Natural killer cell (primary cell): ENCODE measurements at regions not wholly inside any gene's neighbourhood (a gene's known extent, or its start where the extent isn't known, plus 50 kb on each side); places are given as distances from the start of the nearest gene placed in this dataset.
A peak's percentile ranks its signal among the peaks of the same experiment; 100 is the strongest.
"Not testable (repeated sequence)": the region's sequence is repeated elsewhere in the genome, so short reads cannot be mapped to it uniquely, and the experiment has no call there.

Source experiments
- ATAC-seq, 3 donors: fragments of 150-1000 bp in 2 of 3; fragments of 200-7000 bp in 1 of 3; cut with Tn5 transposase; 1 replicate in 1 of 3; 2 replicates in 2 of 3; pipeline ENCODE4 v1.10.0; 2021; ENCODE audit warnings: mild to moderate bottlenecking in 2 of 3, moderate library complexity in 2 of 3
- DNase-seq, 2 donors: peaks; one replicate each; pipeline versions ENCODE4 v3.0.0 to v3.0.0-alpha.2; 2013 to 2021; ENCODE audit warnings: mixed read lengths in 1 of 2
- H3K27ac ChIP-seq: one replicate; pipeline ENCODE4 v1.5.1; 2013; ENCODE audit warnings: mild to moderate bottlenecking, low read length
- H3K27me3 ChIP-seq: one replicate; pipeline ENCODE4 v1.6.1; 2013; ENCODE audit warnings: low read length; ENCODE audit not compliant: control insufficient read depth, insufficient read depth
- H3K36me3 ChIP-seq: one replicate; pipeline ENCODE4 v1.6.1; 2013; ENCODE audit warnings: low read length; ENCODE audit not compliant: control insufficient read depth, insufficient read depth
- H3K4me1 ChIP-seq: one replicate; pipeline ENCODE4 v1.6.1; 2013; ENCODE audit warnings: low read length; ENCODE audit not compliant: control insufficient read depth, insufficient read depth
- H3K4me3 ChIP-seq: one replicate; pipeline ENCODE4 v1.5.1; 2013; ENCODE audit warnings: low read length
- H3K9me3 ChIP-seq: one replicate; pipeline ENCODE4 v1.6.1; 2013; ENCODE audit warnings: low read length; ENCODE audit not compliant: control insufficient read depth, insufficient read depth
- H3K27ac Mint-ChIP-seq, 2 donors: one replicate each; pipeline ENCODE4 v1.8.0; 2022; ENCODE audit warnings: mild to moderate bottlenecking in 2 of 2, mixed read lengths in 2 of 2, moderate library complexity in 1 of 2
- H3K27me3 Mint-ChIP-seq, 2 donors: one replicate each; pipeline ENCODE4 v1.8.0; 2022; ENCODE audit warnings: low read depth in 2 of 2, mixed read lengths in 2 of 2
- H3K36me3 Mint-ChIP-seq: one replicate; pipeline ENCODE4 v1.8.0; 2022; ENCODE audit warnings: mixed read lengths
- H3K4me1 Mint-ChIP-seq, 2 donors: one replicate each; pipeline ENCODE4 v1.8.0; 2022; ENCODE audit warnings: mixed read lengths in 2 of 2
- H3K4me3 Mint-ChIP-seq: one replicate; pipeline ENCODE4 v1.8.0; 2022; ENCODE audit warnings: mild to moderate bottlenecking, moderate library complexity, mixed read lengths
- H3K9me3 Mint-ChIP-seq, 2 donors: one replicate each; pipeline ENCODE4 v1.8.0; 2022; ENCODE audit warnings: mixed read lengths in 2 of 2
- WGBS: methylation state at CpG from one replicate; pipeline ENCODE4 v1.1.7; 2013; ENCODE audit warnings: missing lambda C conversion rate; ENCODE audit not compliant: insufficient coverage; 5-methylcytosine and 5-hydroxymethylcytosine counted together
- intact Hi-C: fragments of 100-400 bp; cut with micrococcal nuclease; formaldehyde crosslinking; loops from one replicate; pipeline ENCODE4 v1.14.2; 2022
- TF ChIP-seq, protein P1 (sequence below): fragments of 200-600 bp; IDR thresholded peaks from one replicate; pipeline ENCODE4 v1.8.0; 2022; ENCODE audit warnings: antibody characterized with exemption

DNA sequence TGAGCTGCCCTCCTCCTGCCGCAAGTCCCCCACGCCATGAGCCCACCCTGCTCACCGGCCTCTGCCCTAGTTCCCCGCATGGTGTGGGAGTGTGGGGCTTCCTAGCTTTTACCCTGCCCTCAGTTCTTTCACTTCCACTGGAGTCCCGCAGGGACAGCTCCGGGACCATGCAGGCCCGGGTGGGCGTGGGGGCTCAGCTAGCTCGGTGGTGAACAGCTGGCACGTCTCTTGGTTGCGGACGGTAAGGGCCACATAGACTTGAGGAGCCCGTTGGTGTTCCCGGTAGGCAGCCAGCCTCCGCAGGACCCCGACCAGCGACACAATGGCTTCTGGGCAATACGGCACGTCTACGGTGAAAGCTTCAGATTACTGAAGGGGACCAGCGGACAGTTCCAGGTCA is 108.9 kb upstream of the CCZ1B start:
- Histone ChIP-seq H3K4me1 (peaks cover 2% of the 10 kb centered on the region), H3K36me3 (no peaks in the 10 kb centered on the region), H3K4me3 (no peak overlapping the region), H3K27ac (no peak overlapping the region), H3K9me3 (no peaks in the 10 kb centered on the region), H3K27me3 (no peaks in the 10 kb centered on the region)
- ATAC-seq (no peak), DNase-seq (no peak)
- intact Hi-C loops, result loop anchor here (10.0 kb wide), 1 partner anchor 420 kb away; no protein-coding TSS in a partner anchor
- Mint-ChIP-seq H3K9me3 (no peaks in the 10 kb centered on the region), H3K4me3 (no peak overlapping the region), H3K4me1 (peaks cover 10 to 12% of the 10 kb centered on the region in 2 donors), H3K27me3 (peaks cover 0 to 5% of the 10 kb centered on the region in 2 donors), H3K36me3 (no peaks in the 10 kb centered on the region), H3K27ac (no peak overlapping the region)
- TF ChIP-seq, protein P1, sequence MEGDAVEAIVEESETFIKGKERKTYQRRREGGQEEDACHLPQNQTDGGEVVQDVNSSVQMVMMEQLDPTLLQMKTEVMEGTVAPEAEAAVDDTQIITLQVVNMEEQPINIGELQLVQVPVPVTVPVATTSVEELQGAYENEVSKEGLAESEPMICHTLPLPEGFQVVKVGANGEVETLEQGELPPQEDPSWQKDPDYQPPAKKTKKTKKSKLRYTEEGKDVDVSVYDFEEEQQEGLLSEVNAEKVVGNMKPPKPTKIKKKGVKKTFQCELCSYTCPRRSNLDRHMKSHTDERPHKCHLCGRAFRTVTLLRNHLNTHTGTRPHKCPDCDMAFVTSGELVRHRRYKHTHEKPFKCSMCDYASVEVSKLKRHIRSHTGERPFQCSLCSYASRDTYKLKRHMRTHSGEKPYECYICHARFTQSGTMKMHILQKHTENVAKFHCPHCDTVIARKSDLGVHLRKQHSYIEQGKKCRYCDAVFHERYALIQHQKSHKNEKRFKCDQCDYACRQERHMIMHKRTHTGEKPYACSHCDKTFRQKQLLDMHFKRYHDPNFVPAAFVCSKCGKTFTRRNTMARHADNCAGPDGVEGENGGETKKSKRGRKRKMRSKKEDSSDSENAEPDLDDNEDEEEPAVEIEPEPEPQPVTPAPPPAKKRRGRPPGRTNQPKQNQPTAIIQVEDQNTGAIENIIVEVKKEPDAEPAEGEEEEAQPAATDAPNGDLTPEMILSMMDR, result no peak
- WGBS, result 95% methylated on average over 16 of the region's 21 CpGs

DNA sequence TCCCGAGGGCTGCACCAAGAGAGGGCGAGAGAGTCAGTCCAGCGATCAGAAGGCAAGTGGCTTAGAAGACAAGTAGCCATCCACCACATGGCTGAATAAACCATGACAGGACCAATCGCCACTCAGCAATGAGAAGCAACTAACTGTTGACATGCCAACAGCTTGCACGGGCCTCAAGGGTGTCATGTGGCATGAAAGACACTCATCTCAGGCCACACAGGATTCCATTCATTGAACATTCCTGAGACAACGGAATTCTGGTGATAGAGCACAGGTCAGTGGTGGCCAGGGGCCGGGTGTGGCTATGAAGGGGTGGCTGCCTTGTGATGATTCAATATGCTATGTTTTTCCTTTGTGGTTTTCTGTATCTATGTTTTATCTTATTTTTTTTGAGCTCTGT is 110.6 kb upstream of the CCZ1B start:
- H3K4me1 ChIP-seq, H3K27ac Mint-ChIP-seq, H3K36me3 Mint-ChIP-seq, ATAC-seq, H3K36me3 ChIP-seq, H3K9me3 Mint-ChIP-seq, H3K27ac ChIP-seq, DNase-seq, H3K4me3 ChIP-seq, H3K27me3 Mint-ChIP-seq, H3K27me3 ChIP-seq, H3K4me3 Mint-ChIP-seq, H3K9me3 ChIP-seq, H3K4me1 Mint-ChIP-seq: not testable (repeated sequence)
- WGBS, result 63% methylated on average over 2 of the region's 7 CpGs
- intact Hi-C loops, result loop anchor here (10.0 kb wide), 1 partner anchor 422 kb away; no protein-coding TSS in a partner anchor

DNA sequence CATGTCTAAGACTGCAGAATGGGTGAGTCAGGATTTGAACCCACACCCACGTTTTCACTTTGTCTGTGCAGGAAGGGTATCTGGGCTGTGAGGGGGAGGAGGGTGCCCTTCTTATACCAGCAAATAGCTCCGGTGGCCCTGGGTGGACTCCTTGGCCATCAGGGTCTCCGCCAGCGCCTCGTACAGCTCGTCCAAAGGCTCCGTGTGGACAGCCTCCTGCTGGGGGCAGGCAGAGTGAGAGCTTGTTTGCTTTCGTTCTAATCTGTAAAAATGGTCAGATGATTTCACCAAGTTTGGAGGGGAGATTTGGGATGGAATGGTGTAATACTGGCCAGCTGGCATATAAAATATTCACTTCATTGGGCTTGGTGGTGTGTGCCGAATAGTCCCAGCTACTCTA is 111.7 kb upstream of the CCZ1B start:
- not testable (repeated sequence) for H3K4me3 ChIP-seq, H3K4me1 Mint-ChIP-seq, H3K27me3 Mint-ChIP-seq, H3K27ac Mint-ChIP-seq, H3K9me3 Mint-ChIP-seq, H3K4me3 Mint-ChIP-seq, H3K36me3 Mint-ChIP-seq, H3K4me1 ChIP-seq, H3K9me3 ChIP-seq, H3K27ac ChIP-seq, DNase-seq, H3K27me3 ChIP-seq, ATAC-seq, H3K36me3 ChIP-seq
- intact Hi-C loops, result loop anchor here (10.0 kb wide), 1 partner anchor 423 kb away; no protein-coding TSS in a partner anchor
- WGBS, result 93% methylated on average over 7 of the region's 9 CpGs

DNA sequence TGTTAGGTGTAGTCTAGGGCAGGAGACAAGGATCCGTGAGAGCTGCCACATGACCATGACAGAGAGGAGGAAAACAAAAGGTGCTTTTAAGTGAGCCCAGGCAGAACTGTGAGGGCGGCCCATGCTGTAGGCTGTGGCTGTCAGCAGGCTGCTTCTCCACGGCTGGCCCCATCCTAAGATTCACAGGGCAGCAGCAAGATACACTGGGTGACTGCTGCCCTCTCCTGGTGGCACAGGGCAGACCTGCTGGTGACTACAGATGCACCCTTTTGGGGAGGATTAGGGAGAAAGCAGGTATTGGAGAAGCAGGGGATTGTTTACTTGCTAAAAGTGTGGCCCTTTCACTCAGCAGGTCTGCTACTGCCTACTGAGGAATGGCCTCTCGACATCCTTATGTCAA is 112.2 kb upstream of the CCZ1B start:
- intact Hi-C loops, result loop anchor here (10.0 kb wide), 1 partner anchor 423 kb away; no protein-coding TSS in a partner anchor
- H3K36me3 ChIP-seq, H3K4me3 ChIP-seq, H3K27ac Mint-ChIP-seq, H3K4me1 ChIP-seq, H3K9me3 Mint-ChIP-seq, H3K4me3 Mint-ChIP-seq, H3K4me1 Mint-ChIP-seq, H3K36me3 Mint-ChIP-seq, H3K27me3 ChIP-seq, H3K27me3 Mint-ChIP-seq, H3K27ac ChIP-seq, ATAC-seq, H3K9me3 ChIP-seq: not testable (repeated sequence)
- DNase-seq, result peak in 1 of 2 donors; percentile 7
- WGBS, result 46% methylated on average over 2 of the region's 4 CpGs

DNA sequence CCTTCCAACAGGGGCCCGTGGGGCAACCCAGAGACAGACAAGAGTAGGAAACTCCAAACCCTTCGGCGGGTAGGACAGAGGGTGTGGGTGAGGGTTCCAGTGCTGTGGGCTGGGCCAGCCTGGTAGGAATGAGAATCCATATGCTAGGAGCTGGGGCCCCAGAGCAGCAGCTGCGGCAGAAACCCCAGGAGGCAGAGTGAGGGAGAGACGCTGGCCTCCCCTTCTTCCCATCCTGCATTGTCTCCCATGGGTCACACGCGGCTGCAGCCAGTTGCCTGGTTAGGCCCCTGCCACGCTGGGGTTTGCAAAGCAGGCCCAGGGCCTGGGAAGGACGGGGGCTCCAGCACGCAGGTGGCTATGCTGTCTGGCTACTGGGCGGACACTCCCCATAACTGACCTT is 113.1 kb upstream of the CCZ1B start:
- 90% methylated on average over 11 of the region's 11 CpGs for WGBS
- H3K4me1 ChIP-seq, H3K27me3 Mint-ChIP-seq, H3K4me1 Mint-ChIP-seq, H3K27ac ChIP-seq, H3K36me3 Mint-ChIP-seq, H3K27me3 ChIP-seq, H3K9me3 ChIP-seq, H3K27ac Mint-ChIP-seq, H3K4me3 ChIP-seq, ATAC-seq, H3K36me3 ChIP-seq, H3K4me3 Mint-ChIP-seq, DNase-seq, H3K9me3 Mint-ChIP-seq: not testable (repeated sequence)
- intact Hi-C loops, result loop anchor here (10.0 kb wide), 1 partner anchor 424 kb away; no protein-coding TSS in a partner anchor

DNA sequence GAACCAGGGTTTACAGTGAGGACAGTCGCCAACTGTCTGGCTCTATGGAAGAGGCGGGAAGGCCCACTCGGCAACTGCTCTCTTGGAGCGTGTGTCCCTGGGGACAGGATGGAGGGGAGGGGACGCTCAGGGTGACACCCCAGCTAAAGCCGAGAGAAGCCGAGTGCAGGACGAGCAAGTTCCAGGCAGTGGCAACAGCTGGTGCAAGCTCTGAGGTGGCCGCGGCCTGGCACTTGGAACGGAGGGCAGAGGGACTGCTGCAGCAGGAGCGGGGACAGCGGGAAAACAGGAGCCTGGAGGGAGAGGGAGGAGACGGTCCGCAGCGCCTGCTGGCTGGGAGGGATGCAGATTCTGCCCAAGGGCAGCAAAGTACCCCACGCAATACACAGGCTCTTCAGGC is 113.8 kb upstream of the CCZ1B start:
- H3K36me3 ChIP-seq, H3K4me1 ChIP-seq, H3K9me3 ChIP-seq, H3K27ac Mint-ChIP-seq, H3K9me3 Mint-ChIP-seq, DNase-seq, H3K27ac ChIP-seq, H3K36me3 Mint-ChIP-seq, H3K4me3 Mint-ChIP-seq, H3K27me3 ChIP-seq, H3K4me1 Mint-ChIP-seq, H3K4me3 ChIP-seq, H3K27me3 Mint-ChIP-seq, ATAC-seq: not testable (repeated sequence)
- 94% methylated on average over 10 of the region's 17 CpGs for WGBS
- intact Hi-C loops, result loop anchor here (10.0 kb wide), 1 partner anchor 425 kb away; no protein-coding TSS in a partner anchor

DNA sequence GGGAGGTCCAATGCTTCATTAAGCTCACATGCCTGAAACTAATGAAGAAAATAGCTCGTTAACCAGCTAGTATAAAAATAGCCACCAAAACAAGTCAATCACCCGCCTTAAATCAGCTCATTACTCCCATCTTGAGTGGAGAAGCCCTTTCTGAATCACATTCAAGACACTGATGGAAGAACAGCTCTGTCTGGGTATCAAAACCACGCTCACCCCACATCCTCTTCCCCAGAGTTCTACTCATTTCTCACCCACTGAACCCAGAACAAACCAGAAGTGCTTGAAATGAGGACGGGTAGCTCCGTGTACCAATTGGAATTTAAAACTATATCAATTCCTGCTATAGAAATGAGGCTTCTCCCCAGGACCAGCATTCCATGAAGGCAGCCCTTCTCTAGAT is 120.8 kb upstream of the CCZ1B start:
- H3K9me3 Mint-ChIP-seq, DNase-seq, H3K4me1 ChIP-seq, H3K27ac ChIP-seq, H3K4me1 Mint-ChIP-seq, H3K4me3 ChIP-seq, ATAC-seq, intact Hi-C loops, H3K27me3 ChIP-seq, H3K36me3 ChIP-seq, H3K9me3 ChIP-seq, H3K36me3 Mint-ChIP-seq, H3K4me3 Mint-ChIP-seq: not testable (repeated sequence)
- H3K27me3 Mint-ChIP-seq, result peaks cover 8 to 19% of the 10 kb centered on the region in 2 donors
- peak overlapping the region in 1 of 2 donors; percentile 34 for H3K27ac Mint-ChIP-seq
- WGBS, result 42% methylated on average over 5 of the region's 5 CpGs
